ENCODE measurements at regions not wholly inside any gene's neighbourhood (a gene's known extent, or its start where the extent isn't known, plus 50 kb on each side); places are given as distances from the start of the nearest gene placed in this dataset.

DNA sequence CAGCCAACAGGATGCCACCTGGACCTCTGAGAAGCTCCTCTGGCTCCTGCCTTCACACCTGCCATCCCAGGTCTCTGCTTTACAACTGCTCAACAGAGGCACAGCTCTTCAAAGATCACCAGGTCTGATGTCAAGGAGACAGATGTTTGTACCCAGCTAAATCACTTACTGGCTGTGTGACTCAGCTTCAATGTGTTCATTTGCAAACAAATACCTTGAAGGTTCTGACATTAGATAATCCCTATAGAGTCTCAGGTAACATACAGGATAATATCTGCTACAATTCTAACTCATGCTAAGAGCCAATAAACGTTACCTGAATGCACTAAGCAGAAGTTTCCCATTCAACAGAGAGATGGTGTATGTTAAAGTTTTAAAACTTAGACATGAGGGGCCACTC lies 163.4 kb upstream of the IGF1R start:
- DNase-seq: peak; percentile 54

DNA sequence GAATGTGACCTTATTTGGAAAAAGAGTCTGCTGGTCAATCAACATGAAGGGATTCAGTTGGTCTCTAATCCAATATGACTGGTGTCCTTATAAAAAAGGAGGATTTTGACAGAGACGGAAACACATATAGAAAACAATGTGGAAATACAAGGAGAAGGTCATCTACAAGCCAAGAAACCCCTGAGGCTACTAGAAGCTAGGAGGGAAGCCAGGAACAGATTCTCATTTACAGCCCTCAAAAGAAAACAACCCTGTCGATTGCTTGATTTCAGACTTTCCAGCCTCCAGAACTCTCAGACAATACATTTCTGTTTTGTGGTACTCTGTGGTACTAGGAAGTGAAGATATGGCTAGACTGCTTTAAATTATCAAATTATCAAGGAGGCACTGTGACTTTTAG lies 162.9 kb upstream of the IGF1R start:
- no peak for DNase-seq

- DNase-seq: no peak
These were observed 154.3 kb upstream of the IGF1R start for GRCh38 chr15:98493966-98494511.

- no peak for DNase-seq
These were observed 147.1 kb upstream of the IGF1R start for GRCh38 chr15:98501192-98501591.

GRCh38 chr15:98501632-98502031 lies 146.7 kb upstream of the IGF1R start:
- no peak for DNase-seq

DNA sequence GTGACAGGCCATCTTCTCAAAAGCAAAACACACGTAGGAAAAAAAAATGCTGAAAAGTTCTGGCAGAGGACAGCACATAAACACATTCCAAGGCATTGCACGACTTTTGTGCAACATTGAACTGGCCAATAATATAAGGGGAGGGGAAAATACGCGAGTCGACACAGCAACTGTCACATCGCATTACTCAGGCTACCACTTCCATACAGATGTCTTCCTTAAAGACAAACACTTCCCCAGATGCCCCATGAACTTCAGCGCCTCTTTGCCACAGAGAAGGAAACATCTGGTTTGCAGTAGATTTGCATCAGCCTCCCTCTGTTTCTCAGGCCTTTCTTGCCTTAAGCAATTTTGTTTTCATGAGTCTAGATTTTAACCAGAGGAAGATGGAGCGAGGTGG lies 144.4 kb upstream of the IGF1R start:
- DNase-seq: no peak

- no peak for DNase-seq
These were observed 143.3 kb upstream of the IGF1R start for GRCh38 chr15:98504998-98505397.

DNA sequence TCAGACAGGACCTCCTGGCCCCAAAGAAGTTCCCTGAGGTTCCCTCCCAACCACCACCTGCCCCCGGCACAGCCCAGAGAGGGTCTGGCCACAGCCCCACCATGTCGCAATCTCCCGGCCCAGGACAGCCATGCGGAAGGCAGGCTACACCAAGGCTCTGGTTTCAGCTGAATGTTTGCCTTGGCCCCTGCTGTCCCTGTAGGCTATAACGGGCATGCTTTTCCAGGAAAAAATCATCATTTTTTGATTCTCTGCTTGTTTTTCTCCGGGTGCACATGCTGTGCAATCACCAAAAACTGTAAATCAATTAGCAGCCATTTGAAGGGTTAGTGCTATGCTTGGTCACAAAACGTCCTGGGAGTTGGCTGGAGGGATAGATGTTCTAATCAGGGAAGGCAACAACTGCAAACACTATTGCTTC lies 142.7 kb upstream of the IGF1R start:
- DNase-seq: no peak

DNA sequence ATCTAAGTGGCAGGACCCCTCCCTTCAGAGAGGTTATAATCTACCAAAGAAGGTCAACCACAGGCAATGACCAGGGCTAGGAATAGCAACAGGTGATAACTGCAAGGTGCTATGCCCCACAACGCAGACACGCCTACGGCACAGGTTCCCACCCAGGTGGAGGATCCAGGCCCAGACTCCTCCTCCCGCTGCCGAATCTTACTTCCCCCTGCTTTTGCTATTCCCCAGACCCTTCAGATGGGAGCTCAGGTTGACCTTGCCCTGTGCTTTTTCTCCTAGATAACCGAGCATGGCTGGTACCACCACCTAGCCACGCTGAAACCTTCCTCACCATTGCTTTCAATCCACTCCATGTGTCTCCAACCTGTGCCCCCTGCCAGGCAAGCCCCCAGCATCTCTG lies 142.2 kb upstream of the IGF1R start:
- DNase-seq: no peak

DNA sequence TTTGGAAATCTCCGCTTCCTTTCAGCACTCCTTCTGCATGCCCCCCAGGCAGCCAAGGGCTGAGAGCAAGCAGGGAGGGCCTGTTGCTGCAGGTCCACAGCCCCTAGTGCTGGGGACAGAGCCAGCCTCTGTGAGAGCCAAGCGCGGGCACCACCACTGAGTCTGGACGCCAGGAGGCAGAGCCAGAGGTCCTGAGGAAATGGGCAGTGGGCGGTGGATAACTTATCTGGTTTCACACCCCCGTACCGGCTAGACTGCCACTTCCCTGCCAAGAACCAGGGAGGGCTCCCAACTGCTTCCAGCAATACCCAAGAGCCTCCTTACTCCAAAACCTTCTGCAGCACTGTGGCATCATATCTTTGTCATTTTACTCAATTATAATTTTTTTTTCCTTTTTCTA lies 141.6 kb upstream of the IGF1R start:
- no peak for DNase-seq

DNA sequence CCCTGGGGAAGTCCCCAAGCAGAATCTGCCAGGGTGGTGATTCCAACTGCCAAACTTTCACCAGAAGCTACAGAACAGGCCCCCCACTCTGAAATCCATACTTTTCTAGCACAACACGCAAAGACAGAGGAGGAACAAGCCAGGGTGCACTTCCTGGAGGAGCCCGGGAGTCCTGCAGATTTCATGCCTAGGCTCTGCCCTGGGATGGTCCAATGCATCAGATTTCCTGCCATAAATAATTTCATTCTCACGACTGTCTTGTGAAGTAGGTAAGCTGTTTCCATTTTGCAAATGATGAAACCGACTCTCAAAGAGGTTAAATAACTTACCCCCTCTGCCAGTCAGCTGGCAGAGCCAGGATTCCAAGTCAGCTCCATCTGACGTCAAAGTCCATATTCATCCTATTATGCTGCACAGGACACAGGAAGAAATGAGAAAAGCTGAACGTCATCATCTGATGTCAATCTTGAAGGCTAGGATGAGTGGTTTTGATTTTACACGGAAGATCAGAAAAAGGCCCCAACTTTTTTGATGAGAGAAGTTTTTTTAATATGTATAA lies 134.8 kb upstream of the IGF1R start:
- DNase-seq: no peak

DNA sequence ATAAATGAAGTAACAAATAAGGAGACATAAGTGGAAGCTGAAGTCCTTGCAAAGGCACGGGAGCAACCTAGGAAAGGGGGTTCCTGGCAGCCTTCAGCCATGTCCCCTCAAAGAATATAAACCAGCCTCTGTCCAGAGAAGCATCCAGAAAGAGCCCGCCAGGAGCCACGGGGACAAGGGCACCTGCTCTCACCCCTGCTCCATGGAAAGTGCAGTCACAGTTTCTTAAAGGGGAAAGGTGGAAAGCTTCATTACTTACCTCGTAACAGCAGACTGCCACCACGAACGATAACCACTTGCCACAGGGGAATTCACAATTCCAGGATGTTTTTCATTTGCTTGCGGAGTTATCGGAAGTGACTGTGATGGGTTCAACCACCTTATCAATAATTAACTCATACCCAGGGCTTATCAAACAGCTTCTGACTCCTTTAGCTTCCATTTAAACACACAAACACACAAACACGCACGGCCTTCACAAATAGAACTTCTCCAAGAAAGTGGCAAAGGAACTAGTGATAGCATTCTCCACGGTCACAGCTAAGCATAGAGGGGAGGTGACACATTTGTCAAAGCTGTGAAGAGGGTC lies 134.2 kb upstream of the IGF1R start:
- no peak for DNase-seq

DNA sequence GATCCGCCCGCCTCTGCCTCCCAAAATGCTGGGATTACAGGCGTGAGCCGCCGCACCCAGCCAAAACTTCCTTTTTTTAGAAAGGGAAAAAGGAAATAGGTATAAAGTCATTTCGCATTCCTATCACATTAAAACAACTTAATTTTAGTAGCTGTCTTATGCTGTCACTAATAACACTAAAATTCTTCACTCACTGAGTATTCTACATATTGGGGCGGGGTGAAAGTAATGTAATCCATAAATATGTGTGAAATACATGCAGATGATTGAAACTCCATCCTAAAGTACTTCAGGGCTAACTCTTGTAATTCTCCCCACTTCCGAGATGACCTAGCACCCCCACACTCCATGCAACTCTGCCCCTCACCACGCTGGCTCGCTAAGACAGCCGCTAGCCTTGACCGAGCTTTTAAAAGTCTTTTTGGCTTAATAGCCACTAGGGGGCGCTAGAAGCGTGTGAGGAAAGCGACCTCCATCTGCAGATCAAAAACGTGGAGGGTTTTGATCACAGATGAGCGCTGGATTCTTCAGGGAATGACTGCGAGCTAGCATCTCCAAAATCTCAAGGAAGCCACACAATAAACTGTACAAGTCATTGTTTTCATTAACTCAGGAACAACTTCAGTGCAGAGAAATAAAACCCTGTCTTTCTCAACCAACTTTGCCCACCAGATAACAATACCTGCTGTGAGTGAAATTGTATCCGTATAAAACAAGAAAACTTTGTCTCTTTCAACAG lies 129.3 kb upstream of the IGF1R start:
- peak; percentile 94 for DNase-seq

DNA sequence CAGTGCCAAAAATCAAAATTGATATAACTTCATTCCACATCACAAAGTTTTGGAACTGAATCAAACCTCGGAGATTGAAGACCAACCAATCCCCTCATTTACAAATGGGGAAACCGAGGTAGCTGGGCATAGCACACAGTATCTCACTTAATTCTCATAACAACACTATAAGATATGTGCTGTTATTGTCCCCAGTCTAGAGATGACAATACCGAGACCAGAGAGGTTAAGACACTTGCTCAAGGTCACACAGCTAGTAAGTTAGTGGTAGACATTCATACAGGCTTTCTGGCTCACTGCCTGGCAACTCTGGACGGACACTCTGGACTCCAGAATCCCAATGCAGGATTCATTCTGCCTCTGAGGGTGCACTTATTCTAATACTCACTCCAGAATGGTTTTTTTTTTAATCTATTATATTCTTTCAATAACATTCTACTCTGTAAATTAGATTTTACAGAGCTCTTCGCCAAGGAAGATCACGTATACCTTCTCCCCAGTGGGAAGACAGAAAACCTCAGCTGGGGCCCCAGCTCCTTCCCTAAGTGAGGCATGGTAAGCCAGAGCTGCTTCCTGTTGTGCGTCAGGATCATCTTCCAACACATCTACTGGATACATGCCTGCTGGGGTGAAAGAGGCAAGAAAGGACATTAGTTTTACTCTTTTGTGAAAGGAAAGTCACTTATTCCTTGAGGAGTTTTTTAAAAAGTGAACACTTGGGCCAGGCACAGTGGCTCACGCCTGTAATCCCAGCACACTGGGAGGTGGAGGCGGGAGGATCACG lies 128.4 kb upstream of the IGF1R start:
- DNase-seq: no peak

DNA sequence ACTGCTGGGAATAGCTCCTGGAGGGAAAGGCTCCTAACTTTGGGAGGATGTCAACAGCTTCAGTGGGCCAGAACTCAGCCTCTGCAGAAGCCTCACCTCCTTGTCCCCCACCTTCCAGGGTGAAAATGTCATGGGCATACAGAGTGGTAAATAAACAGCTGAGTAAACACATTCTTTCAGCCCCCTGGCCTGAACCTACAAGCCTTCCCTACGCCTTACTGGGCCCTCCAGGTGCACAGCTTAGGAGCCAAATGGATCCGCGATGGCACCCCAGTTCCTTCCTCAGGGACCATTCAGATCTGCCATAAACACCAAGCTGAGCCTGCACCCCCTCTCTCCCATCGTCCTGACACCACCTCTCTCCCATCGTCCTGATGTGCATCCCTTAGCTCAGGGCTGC lies 126.2 kb upstream of the IGF1R start:
- no peak for DNase-seq

GRCh38 chr15:98523912-98524662 lies 124.3 kb upstream of the IGF1R start:
- DNase-seq: no peak

DNA sequence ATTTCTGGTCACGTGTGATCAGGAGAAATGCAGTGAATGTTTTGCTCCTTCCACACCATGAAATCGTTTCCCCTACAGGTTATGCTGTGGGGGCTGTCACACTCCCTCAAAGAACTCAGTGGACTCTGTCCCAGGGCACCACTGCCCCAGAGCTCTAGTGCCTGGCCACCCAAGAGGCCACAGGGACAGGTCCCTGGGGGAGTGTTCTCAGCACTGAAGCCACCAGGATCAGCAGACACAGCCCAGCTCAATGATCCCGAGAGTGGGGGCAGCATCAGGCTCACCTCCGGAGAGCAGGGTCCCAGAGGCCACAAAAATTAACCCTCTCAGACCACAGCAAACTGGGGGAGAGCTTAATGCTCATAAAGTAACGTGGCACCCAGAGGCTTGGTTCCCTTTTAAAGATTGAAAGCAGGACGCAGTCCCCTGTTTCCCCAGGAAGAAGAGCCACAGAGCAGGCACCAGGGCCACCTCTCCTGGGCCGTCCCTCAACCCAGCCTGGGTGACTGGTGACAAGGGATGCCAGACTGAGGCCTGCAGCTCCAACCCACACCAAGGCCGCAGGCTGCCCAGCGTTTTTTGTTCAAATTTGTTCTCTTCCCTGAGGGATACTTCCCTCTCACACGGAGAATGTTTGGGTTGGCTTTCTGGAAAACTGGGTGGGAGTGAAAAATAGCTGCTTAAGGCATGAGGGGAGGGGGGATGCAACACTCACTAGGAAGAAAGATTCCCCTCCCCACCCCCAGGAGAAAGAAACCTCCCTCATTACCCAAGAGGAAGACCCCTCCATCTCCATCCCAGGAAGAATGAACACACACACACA lies 123.3 kb upstream of the IGF1R start:
- no peak for DNase-seq

GRCh38 chr15:98525661-98526001 lies 122.7 kb upstream of the IGF1R start:
- no peak for DNase-seq

DNA sequence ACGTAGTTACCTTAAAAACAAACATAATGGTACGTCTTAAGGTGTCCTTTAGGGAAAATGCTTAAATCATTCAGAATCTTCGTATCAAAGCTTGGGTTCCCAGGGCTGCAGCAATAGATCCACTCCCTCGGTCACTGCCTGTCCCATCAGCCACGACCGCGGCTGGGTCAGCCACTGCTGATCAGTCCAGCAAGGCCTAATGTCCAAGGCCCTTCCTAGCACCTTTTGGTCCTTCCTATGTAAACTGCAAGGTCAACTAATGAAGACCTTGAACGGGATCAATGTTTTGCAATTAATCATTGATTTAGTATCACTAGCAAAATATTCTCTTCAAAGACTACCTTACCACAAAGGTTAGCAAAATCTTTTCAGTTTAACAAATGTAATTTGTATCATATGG lies 122.2 kb upstream of the IGF1R start:
- DNase-seq: no peak

DNA sequence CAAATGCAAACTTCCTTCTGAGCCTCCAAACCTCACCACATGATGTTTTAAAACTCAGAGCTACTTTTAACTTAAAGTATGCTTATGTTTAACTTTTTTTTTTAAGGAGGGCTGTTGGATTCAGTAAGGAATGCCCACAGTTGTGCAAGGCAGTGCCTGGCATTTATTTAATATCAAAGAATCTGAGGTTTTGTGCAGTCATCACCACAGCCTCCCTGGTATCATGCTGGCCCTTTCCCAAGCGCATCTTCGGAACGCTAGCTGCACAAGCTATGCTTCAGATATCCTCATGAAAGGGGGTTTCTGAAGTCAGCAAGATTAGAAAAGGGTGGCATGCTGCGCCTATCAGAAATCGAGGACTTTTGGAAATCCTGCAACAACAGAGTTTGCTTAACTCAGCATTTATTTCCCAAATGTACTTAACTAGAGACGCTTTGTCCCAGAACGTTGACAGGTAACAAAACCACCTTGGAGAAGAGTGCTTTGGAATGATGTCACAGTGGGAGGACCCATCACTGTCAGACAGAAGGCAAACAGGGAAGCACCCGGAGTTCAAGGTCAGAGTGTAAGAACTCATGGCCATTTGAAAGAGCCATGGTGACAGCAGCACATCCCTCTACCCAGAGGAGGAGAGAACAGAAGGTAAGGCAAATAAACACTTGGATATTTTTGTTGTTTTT lies 120.2 kb upstream of the IGF1R start:
- DNase-seq: no peak
